GM23338 (cell line): ENCODE measurements at regions not wholly inside any gene's neighbourhood (a gene's known extent, or its start where the extent isn't known, plus 50 kb on each side); places are given as distances from the start of the nearest gene placed in this dataset.

ENCODE experiments used
- ATAC-seq: fragments of 200-7000 bp; cut with Tn5 transposase; 3 replicates; pipeline ENCODE4 v1.9.1; 2020
- DNase-seq: peaks from one replicate; pipeline ENCODE4 v3.0.0-alpha.2; 2015; ENCODE audit warnings: low spot score
- H2AFZ ChIP-seq: fragments of 200-600 bp; sonication (generic); 2 replicates; pipeline ENCODE4 v1.8.0; 2016; ENCODE audit warnings: antibody characterized with exemption, mild to moderate bottlenecking, moderate library complexity
- H3F3A ChIP-seq: fragments of 200-600 bp; sonication (generic); replicated peaks from 2 replicates; pipeline ENCODE4 v1.8.0; 2017; ENCODE audit warnings: antibody characterized with exemption, mixed run types, low read depth
- H3K27ac ChIP-seq: fragments of 200-600 bp; sonication (generic); 2 replicates; pipeline ENCODE4 v1.6.1; 2016; ENCODE audit warnings: low read depth
- H3K27me3 ChIP-seq: fragments of 200-600 bp; sonication (generic); 2 replicates; pipeline ENCODE4 v1.8.0; 2016; ENCODE audit warnings: mild to moderate bottlenecking, mixed run types, moderate library complexity; ENCODE audit not compliant: insufficient read depth
- H3K36me3 ChIP-seq: fragments of 200-600 bp; sonication (generic); 2 replicates; pipeline ENCODE4 v1.8.0; 2016; ENCODE audit warnings: mild to moderate bottlenecking; ENCODE audit not compliant: insufficient read depth
- H3K4me1 ChIP-seq: fragments of 200-600 bp; sonication (generic); 2 replicates; pipeline ENCODE4 v1.8.0; 2016; ENCODE audit warnings: mild to moderate bottlenecking, moderate library complexity; ENCODE audit not compliant: insufficient read depth
- H3K4me2 ChIP-seq: fragments of 200-600 bp; sonication (generic); 2 replicates; pipeline ENCODE4 v1.7.1; 2017; ENCODE audit warnings: mixed run types
- H3K4me3 ChIP-seq: fragments of 200-600 bp; sonication (generic); 2 replicates; pipeline ENCODE4 v1.6.1; 2016; ENCODE audit warnings: mixed run types
- H3K79me2 ChIP-seq: fragments of 200-600 bp; sonication (generic); replicated peaks from 2 replicates; pipeline ENCODE4 v1.8.0; 2017; ENCODE audit warnings: mild to moderate bottlenecking; ENCODE audit not compliant: insufficient read depth
- H3K9me2 ChIP-seq: fragments of 200-600 bp; sonication (generic); 2 replicates; pipeline ENCODE4 v1.8.0; 2017; ENCODE audit not compliant: insufficient read depth
- H4K20me1 ChIP-seq: fragments of 200-600 bp; sonication (generic); replicated peaks from 2 replicates; pipeline ENCODE4 v1.8.0; 2017; ENCODE audit warnings: mild to moderate bottlenecking; ENCODE audit not compliant: insufficient read depth
- H3K27ac Mint-ChIP-seq: 2 replicates; pipeline ENCODE4 v1.8.0; 2020; ENCODE audit warnings: inconsistent platforms, mild to moderate bottlenecking, moderate library complexity, mixed read lengths
- H3K27me3 Mint-ChIP-seq: 3 replicates; pipeline ENCODE4 v1.8.0; 2022; ENCODE audit warnings: low read depth, mild to moderate bottlenecking, moderate library complexity, mixed read lengths, inconsistent platforms; ENCODE audit not compliant: insufficient read depth, poor library complexity
- H3K36me3 Mint-ChIP-seq: 3 replicates; pipeline ENCODE4 v1.8.0; 2021; ENCODE audit warnings: low read depth, mild to moderate bottlenecking, inconsistent platforms, moderate library complexity, mixed read lengths
- H3K4me1 Mint-ChIP-seq: 3 replicates; pipeline ENCODE4 v1.8.0; 2020; ENCODE audit warnings: mild to moderate bottlenecking, inconsistent platforms, mixed read lengths
- H3K4me3 Mint-ChIP-seq: 3 replicates; pipeline ENCODE4 v1.8.0; 2021; ENCODE audit warnings: moderate library complexity, mild to moderate bottlenecking, inconsistent platforms, mixed read lengths
- H3K9me3 Mint-ChIP-seq: 3 replicates; pipeline ENCODE4 v1.8.0; 2020; ENCODE audit warnings: moderate library complexity, mild to moderate bottlenecking, inconsistent platforms, mixed read lengths
- CTCF ChIP-seq, 2 experiments: fragments of 200-600 bp in 1 of 2; sonication (generic) in 1 of 2; conservative IDR thresholded peaks; 2 replicates each; pipeline versions ENCODE4 v1.5.1 to v1.6.1; 2016 to 2017; ENCODE audit warnings: antibody characterized with exemption in 2 of 2, low read depth in 2 of 2, mild to moderate bottlenecking in 2 of 2, moderate library complexity in 1 of 2
- ETS1 ChIP-seq: IDR thresholded peaks from 2 replicates; pipeline ENCODE4 v1.6.1; 2016; ENCODE audit warnings: antibody characterized with exemption
- EZH2phosphoT487 ChIP-seq: fragments of 200-600 bp; sonication (generic); IDR thresholded peaks from one replicate; pipeline ENCODE4 v1.8.1; 2018; ENCODE audit warnings: antibody characterized with exemption; ENCODE audit not compliant: unreplicated experiment
- JUNB ChIP-seq: IDR thresholded peaks from one replicate; pipeline ENCODE4 v1.6.1; 2016; ENCODE audit warnings: antibody characterized with exemption; ENCODE audit not compliant: unreplicated experiment
- NANOG ChIP-seq: IDR thresholded peaks from 2 replicates; pipeline ENCODE4 v1.6.1; 2016; ENCODE audit warnings: antibody characterized with exemption, borderline replicate concordance
- STAT1 ChIP-seq: IDR thresholded peaks from one replicate; pipeline ENCODE4 v1.6.1; 2016; ENCODE audit warnings: antibody characterized with exemption; ENCODE audit not compliant: unreplicated experiment
- ZNF114 ChIP-seq: fragments of 250-450 bp; sonication (Bioruptor Pico); IDR thresholded peaks from 2 replicates; pipeline ENCODE4 v1.5.0; 2020; ENCODE audit warnings: mild to moderate bottlenecking, moderate library complexity
- ZNF462 ChIP-seq: fragments of 250-450 bp; sonication (Bioruptor Pico); IDR thresholded peaks from 2 replicates; pipeline ENCODE4 v1.5.0; 2020; ENCODE audit warnings: mild to moderate bottlenecking, moderate library complexity

GRCh38 chr5:96528826-96529474 is 95.9 kb upstream of the PCSK1 start:
- Mint-ChIP-seq H3K27ac (no peak overlapping the region), H3K27me3 (no peaks in the 10 kb centered on the region), H3K36me3 (no peaks in the 10 kb centered on the region), H3K9me3 (no peaks in the 10 kb centered on the region; the same call in 1 of the 3 replicates), H3K4me1 (peaks cover 2% of the 10 kb centered on the region; the same call in 1 of the 3 replicates), H3K4me3 (no peak overlapping the region)
- Histone ChIP-seq H3K27me3 (no peaks in the 10 kb centered on the region), H4K20me1 (no peaks in the 10 kb centered on the region), H3K4me1 (no peaks in the 10 kb centered on the region), H3K4me2 (no peak overlapping the region), H3K27ac (no peak overlapping the region), H3F3A (no peaks in the 10 kb centered on the region), H3K4me3 (no peak overlapping the region), H3K36me3 (no peaks in the 10 kb centered on the region), H2AFZ (no peak overlapping the region; the same call in 1 of the 2 replicates), H3K9me2 (peaks cover 7% of the 10 kb centered on the region; the same call in 1 of the 2 replicates), H3K79me2 (no peaks in the 10 kb centered on the region)
- no peak for DNase-seq
- TF ChIP-seq ZNF114 (CRISPR knock-in tag) = no peak
- ATAC-seq = no peak

GRCh38 chr5:96529559-96529958 is 96.5 kb upstream of the PCSK1 start:
- Histone ChIP-seq H3F3A (no peaks in the 10 kb centered on the region), H3K4me3 (no peak overlapping the region), H2AFZ (no peak overlapping the region), H4K20me1 (no peaks in the 10 kb centered on the region), H3K4me1 (no peaks in the 10 kb centered on the region), H3K79me2 (no peaks in the 10 kb centered on the region), H3K36me3 (no peaks in the 10 kb centered on the region), H3K27ac (no peak overlapping the region), H3K27me3 (no peaks in the 10 kb centered on the region), H3K9me2 (peaks cover 7% of the 10 kb centered on the region; the same call in 1 of the 2 replicates), H3K4me2 (no peak overlapping the region)
- H3K27me3 Mint-ChIP-seq = no peaks in the 10 kb centered on the region
- peaks cover 2% of the 10 kb centered on the region; the same call in 1 of the 3 replicates for H3K4me1 Mint-ChIP-seq
- no peak for DNase-seq
- no peak for ATAC-seq
- TF ChIP-seq ETS1 = no peak
- no peak for TF ChIP-seq CTCF (conservative IDR thresholded peaks at IDR 0.05; ENCODE audit: low read depth in 2 of 2)
- no peak for TF ChIP-seq JUNB
- TF ChIP-seq STAT1 = no peak
- no peak for TF ChIP-seq NANOG
- TF ChIP-seq EZH2phosphoT487 = no peak
- TF ChIP-seq ZNF114 (CRISPR knock-in tag) = no peak
- TF ChIP-seq ZNF462 (CRISPR knock-in tag) = no peak
- no peak overlapping the region for H3K27ac Mint-ChIP-seq
- no peaks in the 10 kb centered on the region; the same call in 1 of the 3 replicates for H3K9me3 Mint-ChIP-seq
- no peak overlapping the region for H3K4me3 Mint-ChIP-seq
- no peaks in the 10 kb centered on the region for H3K36me3 Mint-ChIP-seq
